ENCODE measurements at regions not wholly inside any gene's neighbourhood (a gene's known extent, or its start where the extent isn't known, plus 50 kb on each side); places are given as distances from the start of the nearest gene placed in this dataset.

DNA sequence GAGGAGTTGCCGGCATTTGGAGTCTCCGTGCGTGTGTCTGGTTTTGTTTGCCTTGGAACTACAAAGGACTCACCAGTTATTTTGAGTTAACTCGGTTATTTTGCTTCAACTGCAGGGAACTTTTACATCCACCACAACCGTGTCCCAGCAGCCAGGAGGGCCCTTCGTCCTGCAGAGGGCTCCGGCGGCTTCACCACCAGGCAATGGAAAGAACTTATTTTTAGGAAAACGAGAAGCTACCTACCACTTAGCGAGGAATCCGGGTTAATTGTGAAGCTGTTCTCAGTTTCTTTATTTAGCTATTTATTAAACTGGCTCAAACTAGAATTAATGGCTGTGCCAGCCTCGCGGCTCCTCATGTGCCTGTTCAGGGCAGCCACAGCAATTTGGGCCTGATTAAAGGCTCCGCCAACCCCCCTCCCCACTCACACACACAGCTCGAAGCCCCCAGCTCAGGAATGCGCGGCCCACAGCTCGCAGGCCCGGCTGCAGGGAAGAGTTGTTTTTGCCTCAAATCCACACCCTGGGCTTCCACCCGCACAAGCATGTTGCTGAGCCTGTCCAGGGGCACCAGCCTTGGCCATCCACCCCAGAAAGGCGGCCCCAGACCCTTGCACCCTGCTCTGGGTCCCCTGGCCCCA, 55.9 kb upstream of the FGF3 start:
- no peak for ATAC-seq
- BruUV-seq (replicated peaks) = no TSS peak
- Histone ChIP-seq H4K20me1 (ENCODE audit: insufficient read depth) (no peaks in the 10 kb centered on the region), H3K27ac (ENCODE audit: low read depth, low read length) (no peak overlapping the region), H3K4me2 (ENCODE audit: low read length) (no peak overlapping the region), H3K4me1 (ENCODE audit: control insufficient read depth in 1 of 2, insufficient read depth in 2 of 2, low read length in 2 of 2) (no peaks in the 10 kb centered on the region), H2AFZ (ENCODE audit: low read depth, low read length, poor library complexity, severe bottlenecking) (no peak overlapping the region), H3K9ac (ENCODE audit: low read length) (no peak overlapping the region), H3K9me2 (ENCODE audit: insufficient read depth) (no peaks in the 10 kb centered on the region), H3K27me3 (ENCODE audit: insufficient read depth, low read length) (no peaks in the 10 kb centered on the region), H3K4me3 (replicated peaks in 1 of 2; ENCODE audit: low read depth in 1 of 2, low read length in 2 of 2) (no peak overlapping the region), H3K9me3 (ENCODE audit: control insufficient read depth in 1 of 2, insufficient read depth in 1 of 2, low read depth in 1 of 2, low read length in 2 of 2) (no peaks in the 10 kb centered on the region), H3K36me3 (ENCODE audit: control insufficient read depth in 1 of 2, insufficient read depth in 2 of 2, low read length in 2 of 2) (no peaks in the 10 kb centered on the region), H3K79me2 (ENCODE audit: insufficient read depth, low read length) (no peaks in the 10 kb centered on the region)
- ChIA-PET POLR2A (no interaction called here), CTCF (no interaction called here), RAD21 (ENCODE audit: low non-redundant PET in 1 of 2, low total read pairs in 2 of 2, uncharacterized antibody in 2 of 2, unreplicated experiment in 2 of 2) (no interaction called here)
- no peak for DNase-seq (ENCODE audit: low read depth, low spot score)
- TF ChIP-seq SRF (IDR thresholded peaks at IDR 0.05; ENCODE audit: low read depth) (no peak), CBX3 (IDR thresholded peaks at IDR 0.05; ENCODE audit: low read depth) (no peak)
- TF ChIP-seq, protein P1, sequence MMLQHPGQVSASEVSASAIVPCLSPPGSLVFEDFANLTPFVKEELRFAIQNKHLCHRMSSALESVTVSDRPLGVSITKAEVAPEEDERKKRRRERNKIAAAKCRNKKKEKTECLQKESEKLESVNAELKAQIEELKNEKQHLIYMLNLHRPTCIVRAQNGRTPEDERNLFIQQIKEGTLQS (IDR thresholded peaks at IDR 0.05) = no peak
- TF ChIP-seq, protein P2, sequence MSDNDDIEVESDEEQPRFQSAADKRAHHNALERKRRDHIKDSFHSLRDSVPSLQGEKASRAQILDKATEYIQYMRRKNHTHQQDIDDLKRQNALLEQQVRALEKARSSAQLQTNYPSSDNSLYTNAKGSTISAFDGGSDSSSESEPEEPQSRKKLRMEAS (IDR thresholded peaks at IDR 0.05) = no peak
- intact Hi-C loops (cut with micrococcal nuclease) = no loop called here

DNA sequence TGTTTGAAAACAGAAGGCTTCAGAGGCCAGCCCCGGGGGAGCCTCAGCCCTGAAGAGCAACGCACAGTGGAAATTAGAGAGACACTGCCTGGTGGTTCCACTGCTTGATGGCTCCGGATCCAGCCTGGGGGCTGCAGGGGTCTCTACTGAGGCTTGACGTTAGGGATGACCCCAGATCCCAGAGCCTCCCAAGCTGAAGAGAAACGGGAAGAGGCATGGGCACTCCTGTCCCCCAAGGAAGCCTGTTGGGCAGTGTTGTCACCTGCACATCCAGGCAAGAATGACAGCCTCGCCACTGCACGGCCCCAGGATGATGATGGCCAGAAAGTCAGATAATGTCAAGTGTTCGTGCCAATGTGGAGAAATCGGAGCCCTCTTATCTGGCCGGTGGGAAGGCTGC, 56.8 kb upstream of the FGF3 start:
- ATAC-seq = no peak
- Histone ChIP-seq H3K27ac (ENCODE audit: low read depth, low read length) (no peak overlapping the region), H3K27me3 (ENCODE audit: insufficient read depth, low read length) (no peaks in the 10 kb centered on the region), H3K4me3 (replicated peaks in 1 of 2; ENCODE audit: low read depth in 1 of 2, low read length in 2 of 2) (no peak overlapping the region), H3K9me2 (ENCODE audit: insufficient read depth) (no peaks in the 10 kb centered on the region), H3K9me3 (ENCODE audit: control insufficient read depth in 1 of 2, insufficient read depth in 1 of 2, low read depth in 1 of 2, low read length in 2 of 2) (no peaks in the 10 kb centered on the region), H4K20me1 (ENCODE audit: insufficient read depth) (no peaks in the 10 kb centered on the region), H2AFZ (ENCODE audit: low read depth, low read length, poor library complexity, severe bottlenecking) (no peak overlapping the region), H3K79me2 (ENCODE audit: insufficient read depth, low read length) (no peaks in the 10 kb centered on the region), H3K36me3 (ENCODE audit: control insufficient read depth in 1 of 2, insufficient read depth in 2 of 2, low read length in 2 of 2) (no peaks in the 10 kb centered on the region), H3K4me2 (ENCODE audit: low read length) (no peak overlapping the region), H3K9ac (ENCODE audit: low read length) (no peak overlapping the region), H3K4me1 (ENCODE audit: control insufficient read depth in 1 of 2, insufficient read depth in 2 of 2, low read length in 2 of 2) (no peaks in the 10 kb centered on the region)
- no peak for DNase-seq (ENCODE audit: low read depth, low spot score)
- TF ChIP-seq EGR1 (IDR thresholded peaks at IDR 0.05; ENCODE audit: low read depth) = no peak
- TF ChIP-seq YY1 (IDR thresholded peaks at IDR 0.05; ENCODE audit: extremely low read depth, insufficient replicate concordance, low read depth, low read length) = no peak
- TF ChIP-seq SP1 (IDR thresholded peaks at IDR 0.05; ENCODE audit: low read depth) = no peak
- no peak for TF ChIP-seq CBX3 (IDR thresholded peaks at IDR 0.05; ENCODE audit: low read depth)
- no peak for TF ChIP-seq SIN3A (IDR thresholded peaks at IDR 0.05; ENCODE audit: low read depth)
- no peak for TF ChIP-seq RAD21 (IDR thresholded peaks at IDR 0.05; ENCODE audit: low read depth)
- no peak for TF ChIP-seq CEBPB (IDR thresholded peaks at IDR 0.05; ENCODE audit: low read depth)
- no peak for TF ChIP-seq ZNF274 (IDR thresholded peaks at IDR 0.05; ENCODE audit: low read depth, low read length)
- TF ChIP-seq POLR2AphosphoS5 (IDR thresholded peaks at IDR 0.05; ENCODE audit: low read depth, low read length) = no peak
- TF ChIP-seq, protein P3, sequence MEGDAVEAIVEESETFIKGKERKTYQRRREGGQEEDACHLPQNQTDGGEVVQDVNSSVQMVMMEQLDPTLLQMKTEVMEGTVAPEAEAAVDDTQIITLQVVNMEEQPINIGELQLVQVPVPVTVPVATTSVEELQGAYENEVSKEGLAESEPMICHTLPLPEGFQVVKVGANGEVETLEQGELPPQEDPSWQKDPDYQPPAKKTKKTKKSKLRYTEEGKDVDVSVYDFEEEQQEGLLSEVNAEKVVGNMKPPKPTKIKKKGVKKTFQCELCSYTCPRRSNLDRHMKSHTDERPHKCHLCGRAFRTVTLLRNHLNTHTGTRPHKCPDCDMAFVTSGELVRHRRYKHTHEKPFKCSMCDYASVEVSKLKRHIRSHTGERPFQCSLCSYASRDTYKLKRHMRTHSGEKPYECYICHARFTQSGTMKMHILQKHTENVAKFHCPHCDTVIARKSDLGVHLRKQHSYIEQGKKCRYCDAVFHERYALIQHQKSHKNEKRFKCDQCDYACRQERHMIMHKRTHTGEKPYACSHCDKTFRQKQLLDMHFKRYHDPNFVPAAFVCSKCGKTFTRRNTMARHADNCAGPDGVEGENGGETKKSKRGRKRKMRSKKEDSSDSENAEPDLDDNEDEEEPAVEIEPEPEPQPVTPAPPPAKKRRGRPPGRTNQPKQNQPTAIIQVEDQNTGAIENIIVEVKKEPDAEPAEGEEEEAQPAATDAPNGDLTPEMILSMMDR (IDR thresholded peaks at IDR 0.05 in 2 of 3, conservative IDR thresholded peaks at IDR 0.05 in 1 of 3; ENCODE audit: borderline replicate concordance in 1 of 3, insufficient read depth in 1 of 3, low read depth in 2 of 3, low read length in 2 of 3) = no peak
- TF ChIP-seq, protein P1 (IDR thresholded peaks at IDR 0.05) = no peak
- no peak for TF ChIP-seq ZFX (IDR thresholded peaks at IDR 0.05)
- TF ChIP-seq ZBTB33 (IDR thresholded peaks at IDR 0.05; ENCODE audit: extremely low read depth, insufficient replicate concordance, low read length) = no peak
- POLR2A ChIA-PET = no interaction called here
- no TSS peak for BruUV-seq (replicated peaks)
- CTCF ChIA-PET = no interaction called here
- RAD21 ChIA-PET (ENCODE audit: low non-redundant PET in 1 of 2, low total read pairs in 2 of 2, uncharacterized antibody in 2 of 2, unreplicated experiment in 2 of 2) = no interaction called here
- intact Hi-C loops (cut with micrococcal nuclease) = no loop called here

Measured in HCT116 (cell line).